Fibroblast of mammary gland (primary cell): ENCODE measurements at regions not wholly inside any gene's neighbourhood (a gene's known extent, or its start where the extent isn't known, plus 50 kb on each side); places are given as distances from the start of the nearest gene placed in this dataset.

Source experiments
- DNase-seq: peaks from one replicate; pipeline ENCODE4 v3.0.0-alpha.2; 2010; ENCODE audit warnings: low read depth
- H3K4me3 ChIP-seq: 2 replicates; pipeline ENCODE4 v1.5.1; 2011; ENCODE audit warnings: low read depth, mild to moderate bottlenecking, low read length, moderate library complexity; ENCODE audit not compliant: control insufficient read depth
- TF ChIP-seq, protein P1 (sequence below): conservative IDR thresholded peaks from 2 replicates; pipeline ENCODE4 v1.5.1; 2011; ENCODE audit warnings: low read depth, low read length, inconsistent platforms; ENCODE audit not compliant: control insufficient read depth, insufficient read depth

DNA sequence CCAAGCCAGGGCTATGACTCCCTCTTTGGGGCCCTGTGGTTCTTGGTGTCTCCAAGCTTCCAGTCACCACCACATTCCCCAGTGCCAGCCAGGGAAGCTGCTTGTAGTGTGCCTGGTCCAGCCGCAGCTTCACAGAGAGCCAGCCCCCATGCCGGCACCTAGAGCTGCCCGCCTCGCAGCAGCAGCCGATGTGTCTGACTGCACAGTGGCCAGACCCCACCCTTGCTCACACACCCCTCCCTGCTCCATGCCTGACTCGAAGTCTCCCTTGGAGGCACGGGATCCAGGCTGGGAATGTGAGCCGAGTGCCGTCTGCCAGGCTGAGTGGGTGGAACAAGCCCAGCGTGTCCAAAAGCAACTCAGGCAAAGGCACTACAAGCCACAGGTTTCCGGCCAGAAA, 123.3 kb upstream of the SFSWAP start:
- TF ChIP-seq, protein P1, sequence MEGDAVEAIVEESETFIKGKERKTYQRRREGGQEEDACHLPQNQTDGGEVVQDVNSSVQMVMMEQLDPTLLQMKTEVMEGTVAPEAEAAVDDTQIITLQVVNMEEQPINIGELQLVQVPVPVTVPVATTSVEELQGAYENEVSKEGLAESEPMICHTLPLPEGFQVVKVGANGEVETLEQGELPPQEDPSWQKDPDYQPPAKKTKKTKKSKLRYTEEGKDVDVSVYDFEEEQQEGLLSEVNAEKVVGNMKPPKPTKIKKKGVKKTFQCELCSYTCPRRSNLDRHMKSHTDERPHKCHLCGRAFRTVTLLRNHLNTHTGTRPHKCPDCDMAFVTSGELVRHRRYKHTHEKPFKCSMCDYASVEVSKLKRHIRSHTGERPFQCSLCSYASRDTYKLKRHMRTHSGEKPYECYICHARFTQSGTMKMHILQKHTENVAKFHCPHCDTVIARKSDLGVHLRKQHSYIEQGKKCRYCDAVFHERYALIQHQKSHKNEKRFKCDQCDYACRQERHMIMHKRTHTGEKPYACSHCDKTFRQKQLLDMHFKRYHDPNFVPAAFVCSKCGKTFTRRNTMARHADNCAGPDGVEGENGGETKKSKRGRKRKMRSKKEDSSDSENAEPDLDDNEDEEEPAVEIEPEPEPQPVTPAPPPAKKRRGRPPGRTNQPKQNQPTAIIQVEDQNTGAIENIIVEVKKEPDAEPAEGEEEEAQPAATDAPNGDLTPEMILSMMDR = no peak
- H3K4me3 ChIP-seq = no peak overlapping the region
- DNase-seq = no peak

DNA sequence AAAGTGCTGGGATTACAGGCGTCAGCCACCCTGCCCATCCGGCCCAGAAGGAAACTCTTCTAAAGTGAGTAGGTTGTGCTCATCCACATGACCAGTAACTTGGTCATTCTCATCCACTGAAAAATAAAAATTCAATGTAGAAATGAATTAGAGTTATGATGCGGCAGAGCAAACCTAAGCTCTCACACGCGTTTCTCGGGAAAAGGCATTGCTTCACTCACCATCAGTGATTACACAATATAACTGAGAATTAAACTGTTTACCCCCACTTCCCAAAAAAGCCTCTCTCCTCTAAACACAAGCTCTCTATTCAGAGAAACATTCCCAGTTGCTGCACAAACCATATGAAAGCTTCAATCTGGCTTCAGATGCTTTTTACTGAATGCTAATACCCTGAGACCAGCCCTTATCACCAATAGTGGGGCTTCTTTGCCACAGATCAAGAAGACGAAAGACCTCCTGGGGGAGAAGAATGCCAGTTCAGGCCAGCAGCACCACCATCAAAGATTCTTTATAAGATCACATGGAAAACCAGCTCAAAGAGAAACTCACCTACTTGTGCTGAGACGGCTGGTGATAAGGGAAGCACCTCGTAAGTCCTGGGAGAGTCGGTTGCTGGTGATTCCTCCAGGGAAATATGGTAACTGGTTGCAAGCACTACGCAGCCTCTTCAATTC, 121.5 kb upstream of the SFSWAP start:
- no peak for DNase-seq
- H3K4me3 ChIP-seq = no peak overlapping the region
- TF ChIP-seq, protein P1 = no peak

DNA sequence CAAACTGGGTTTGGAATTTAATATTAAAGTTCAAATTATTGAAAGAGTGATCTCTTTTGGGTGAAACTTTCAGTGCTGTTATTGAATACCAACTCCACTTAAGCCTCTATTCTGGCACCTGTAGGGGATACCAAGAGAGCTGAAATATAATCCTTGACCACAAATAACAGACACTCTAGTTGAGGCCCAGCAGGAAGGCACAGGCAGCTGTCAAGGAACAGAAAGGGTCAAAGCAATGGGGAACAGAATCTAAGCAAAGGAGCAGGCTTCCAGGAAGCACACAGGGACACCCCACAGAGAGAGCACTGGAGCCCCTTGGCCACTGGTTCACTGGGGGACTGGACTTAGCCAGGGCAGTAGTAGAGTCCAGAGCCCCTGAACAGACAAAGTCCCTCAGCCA, 120.9 kb upstream of the SFSWAP start:
- H3K4me3 ChIP-seq = no peak overlapping the region
- TF ChIP-seq, protein P1 = no peak
- DNase-seq = no peak

DNA sequence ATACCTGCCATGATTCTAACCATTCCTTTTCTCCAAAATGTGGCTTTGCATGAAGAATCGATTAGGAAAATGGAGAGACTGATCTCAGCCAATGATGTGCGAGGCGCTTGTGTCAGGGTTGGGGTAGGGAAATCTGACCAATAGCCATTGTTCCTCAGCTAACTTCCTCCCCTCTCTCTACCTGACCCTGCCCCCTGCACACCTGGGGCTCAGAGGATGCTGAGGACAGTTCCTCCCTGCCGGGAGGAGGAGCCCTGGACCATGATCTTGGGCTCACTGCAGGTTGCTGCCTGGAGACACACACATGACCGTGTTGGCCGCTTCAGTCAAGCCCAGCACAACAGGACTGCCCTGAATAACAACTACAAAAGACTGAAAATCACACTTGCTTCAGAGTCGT, 119.8 kb upstream of the SFSWAP start:
- H3K4me3 ChIP-seq = no peak overlapping the region
- TF ChIP-seq, protein P1 = no peak
- DNase-seq = no peak

DNA sequence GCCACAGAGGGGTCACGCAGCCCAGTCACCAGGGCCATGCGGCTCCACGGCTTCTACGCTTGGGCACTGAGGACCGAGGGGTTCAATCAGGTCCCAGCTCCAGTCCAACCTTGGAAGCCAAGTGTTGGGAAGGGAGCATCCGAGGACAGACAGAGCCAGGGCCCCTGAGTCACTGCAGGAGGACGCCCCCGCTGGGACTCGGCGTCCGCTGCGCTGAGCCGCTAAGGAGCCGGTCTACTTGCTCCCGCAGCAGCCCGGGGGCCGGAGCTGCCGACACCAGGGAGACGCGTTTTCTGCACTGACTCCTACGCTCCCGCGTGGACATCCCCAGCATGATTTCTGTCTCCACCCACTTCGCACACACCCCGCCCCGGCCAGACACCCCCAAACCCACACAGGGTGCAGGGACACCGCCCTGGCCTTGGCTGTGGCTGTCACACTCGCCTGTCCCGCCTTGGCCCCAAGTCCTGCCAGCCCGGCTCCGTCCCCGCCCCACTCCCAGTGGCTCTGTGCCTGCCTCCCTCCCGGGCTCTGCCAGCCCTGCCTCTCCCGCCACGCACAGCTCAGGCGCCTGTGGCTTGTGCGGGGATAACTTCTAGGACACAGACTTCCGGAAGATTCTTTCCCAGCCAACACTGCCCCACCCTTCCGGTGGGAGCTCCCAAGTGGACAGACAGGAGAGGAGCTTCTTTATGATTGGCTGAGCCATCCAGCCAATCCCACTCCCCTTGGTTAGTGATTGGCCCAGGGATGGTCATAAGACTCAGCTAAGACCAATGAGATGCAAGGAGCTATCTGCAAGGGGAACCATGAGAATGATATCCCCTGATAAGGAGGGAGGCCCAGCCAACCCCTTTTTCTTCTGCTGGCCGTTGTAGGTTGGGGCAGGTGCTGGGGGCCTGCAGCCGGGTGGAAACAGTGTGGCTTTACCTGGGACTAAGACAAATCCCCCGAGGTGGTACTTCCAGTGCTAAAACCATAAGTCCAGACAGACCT, 118.9 kb upstream of the SFSWAP start:
- no peak overlapping the region for H3K4me3 ChIP-seq
- TF ChIP-seq, protein P1 = no peak
- DNase-seq = no peak

DNA sequence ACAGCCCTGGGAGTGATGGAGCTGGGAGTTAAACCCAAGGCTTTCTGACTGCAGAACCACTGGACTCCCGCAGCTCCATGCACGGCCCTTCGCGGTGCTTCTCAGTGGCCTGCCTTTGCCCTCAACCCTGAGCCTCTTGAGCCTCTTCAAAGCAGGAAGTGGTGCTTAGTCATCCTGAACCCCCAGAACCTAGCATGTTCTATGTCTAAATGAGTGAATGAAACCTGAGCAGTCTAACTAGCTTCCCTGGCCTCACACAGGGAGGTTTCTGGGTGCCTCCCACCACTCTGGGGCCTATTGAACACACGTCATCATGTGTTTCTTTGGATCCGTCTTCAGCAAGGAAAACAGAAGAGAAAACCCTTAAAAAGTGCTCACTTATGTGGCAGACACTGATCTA, 117.9 kb upstream of the SFSWAP start:
- DNase-seq = no peak
- TF ChIP-seq, protein P1 = no peak
- no peak overlapping the region for H3K4me3 ChIP-seq
